Vagina (tissue), 2 donors: ENCODE measurements at regions not wholly inside any gene's neighbourhood (a gene's known extent, or its start where the extent isn't known, plus 50 kb on each side); places are given as distances from the start of the nearest gene placed in this dataset.

Experiments
- POLR2A ChIP-seq, 2 donors: fragments of 450-650 bp; IDR thresholded peaks; one replicate each; pipeline ENCODE4 v1.6.1; 2017; ENCODE audit warnings: antibody characterized with exemption in 2 of 2, mild to moderate bottlenecking in 2 of 2, moderate library complexity in 2 of 2
- POLR2AphosphoS5 ChIP-seq, 2 donors: sonication (generic); formaldehyde crosslinking; IDR thresholded peaks; one replicate each; pipeline ENCODE4 v1.9.0; 2017; ENCODE audit warnings: antibody characterized with exemption in 2 of 2, mild to moderate bottlenecking in 2 of 2, low read depth in 1 of 2; ENCODE audit not compliant: insufficient read depth in 1 of 2
- TF ChIP-seq, protein P1 (sequence below), 3 experiments: fragments of 450-650 bp in 2 of 3; fragments of 200-600 bp in 1 of 3; sonication (generic) in 1 of 3; IDR thresholded peaks; one replicate each; pipeline ENCODE4 v1.5.1; 2017 to 2019; ENCODE audit warnings: antibody characterized with exemption in 3 of 3, mild to moderate bottlenecking in 2 of 3, moderate library complexity in 2 of 3

- TF ChIP-seq POLR2AphosphoS5 (IDR thresholded peaks at IDR 0.05; ENCODE audit: insufficient read depth in 1 of 2, low read depth in 1 of 2), result no peak
- TF ChIP-seq, protein P1, sequence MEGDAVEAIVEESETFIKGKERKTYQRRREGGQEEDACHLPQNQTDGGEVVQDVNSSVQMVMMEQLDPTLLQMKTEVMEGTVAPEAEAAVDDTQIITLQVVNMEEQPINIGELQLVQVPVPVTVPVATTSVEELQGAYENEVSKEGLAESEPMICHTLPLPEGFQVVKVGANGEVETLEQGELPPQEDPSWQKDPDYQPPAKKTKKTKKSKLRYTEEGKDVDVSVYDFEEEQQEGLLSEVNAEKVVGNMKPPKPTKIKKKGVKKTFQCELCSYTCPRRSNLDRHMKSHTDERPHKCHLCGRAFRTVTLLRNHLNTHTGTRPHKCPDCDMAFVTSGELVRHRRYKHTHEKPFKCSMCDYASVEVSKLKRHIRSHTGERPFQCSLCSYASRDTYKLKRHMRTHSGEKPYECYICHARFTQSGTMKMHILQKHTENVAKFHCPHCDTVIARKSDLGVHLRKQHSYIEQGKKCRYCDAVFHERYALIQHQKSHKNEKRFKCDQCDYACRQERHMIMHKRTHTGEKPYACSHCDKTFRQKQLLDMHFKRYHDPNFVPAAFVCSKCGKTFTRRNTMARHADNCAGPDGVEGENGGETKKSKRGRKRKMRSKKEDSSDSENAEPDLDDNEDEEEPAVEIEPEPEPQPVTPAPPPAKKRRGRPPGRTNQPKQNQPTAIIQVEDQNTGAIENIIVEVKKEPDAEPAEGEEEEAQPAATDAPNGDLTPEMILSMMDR (IDR thresholded peaks at IDR 0.05), result no peak
- TF ChIP-seq POLR2A (IDR thresholded peaks at IDR 0.05), result no peak
Measured at GRCh38 chr4:19191979-19192650, 1059.6 kb upstream of the SLIT2 start.
